OCI-LY1 (cell line): ENCODE measurements at regions not wholly inside any gene's neighbourhood (a gene's known extent, or its start where the extent isn't known, plus 50 kb on each side); places are given as distances from the start of the nearest gene placed in this dataset.

ENCODE experiments used
- EZH2 ChIP-seq: fragments of 200-600 bp; sonication (generic), shearing (Covaris generic); IDR thresholded peaks from 2 replicates; pipeline ENCODE4 v1.8.0; 2017; ENCODE audit warnings: borderline replicate concordance, mixed run types, mild to moderate bottlenecking, antibody characterized with exemption, low read length, moderate library complexity, mixed read lengths
- TF ChIP-seq, protein P1 (sequence below): fragments of 200-600 bp; sonication (generic), shearing (Covaris generic); IDR thresholded peaks from 2 replicates; pipeline ENCODE4 v1.5.1; 2017; ENCODE audit warnings: mild to moderate bottlenecking, antibody characterized with exemption, low read length, moderate library complexity, mixed read lengths

GRCh38 chr16:51683882-51684281 is 532.8 kb upstream of the SALL1 start:
- TF ChIP-seq, protein P1, sequence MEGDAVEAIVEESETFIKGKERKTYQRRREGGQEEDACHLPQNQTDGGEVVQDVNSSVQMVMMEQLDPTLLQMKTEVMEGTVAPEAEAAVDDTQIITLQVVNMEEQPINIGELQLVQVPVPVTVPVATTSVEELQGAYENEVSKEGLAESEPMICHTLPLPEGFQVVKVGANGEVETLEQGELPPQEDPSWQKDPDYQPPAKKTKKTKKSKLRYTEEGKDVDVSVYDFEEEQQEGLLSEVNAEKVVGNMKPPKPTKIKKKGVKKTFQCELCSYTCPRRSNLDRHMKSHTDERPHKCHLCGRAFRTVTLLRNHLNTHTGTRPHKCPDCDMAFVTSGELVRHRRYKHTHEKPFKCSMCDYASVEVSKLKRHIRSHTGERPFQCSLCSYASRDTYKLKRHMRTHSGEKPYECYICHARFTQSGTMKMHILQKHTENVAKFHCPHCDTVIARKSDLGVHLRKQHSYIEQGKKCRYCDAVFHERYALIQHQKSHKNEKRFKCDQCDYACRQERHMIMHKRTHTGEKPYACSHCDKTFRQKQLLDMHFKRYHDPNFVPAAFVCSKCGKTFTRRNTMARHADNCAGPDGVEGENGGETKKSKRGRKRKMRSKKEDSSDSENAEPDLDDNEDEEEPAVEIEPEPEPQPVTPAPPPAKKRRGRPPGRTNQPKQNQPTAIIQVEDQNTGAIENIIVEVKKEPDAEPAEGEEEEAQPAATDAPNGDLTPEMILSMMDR = no peak
- TF ChIP-seq EZH2 = no peak
